K562 (cell line): ENCODE measurements at regions not wholly inside any gene's neighbourhood (a gene's known extent, or its start where the extent isn't known, plus 50 kb on each side); places are given as distances from the start of the nearest gene placed in this dataset.

Experiments
- ATAC-seq: fragments of 200-7000 bp; cut with Tn5 transposase; 3 replicates; pipeline ENCODE4 v1.9.1; 2020; ENCODE audit warnings: moderate library complexity
- BruUV-seq: library from RNA; stranded (reverse); fragments of 400-500 nt; replicated peaks from 2 replicates; lab custom pipeline; 2021; lab: Mats Ljungman, UMichigan
- CTCF ChIA-PET: fragments of 300-600 bp; formaldehyde crosslinking; extraction: SDS; loops from one replicate; lab custom pipeline; 2021; ENCODE audit warnings: low intra/inter-chr PET ratio; lab: Yijun Ruan, JAX
- POLR2A ChIA-PET: fragments of 300-600, 350-650 bp; sonication (Branson Sonifier 250); formaldehyde crosslinking; extraction: SDS; loops from one replicate; lab custom pipeline; 2021; ENCODE audit warnings: antibody characterized with exemption, inconsistent platforms; lab: Yijun Ruan, JAX
- DNase-seq, 4 experiments: peaks; one replicate each; pipeline versions ENCODE4 v3.0.0 to v3.0.0-alpha.2; 2011 to 2018; ENCODE audit warnings: low spot score in 3 of 4, mixed read lengths in 3 of 4; ENCODE audit errors: extremely low read depth in 1 of 4
- FAIRE-seq: peaks from 2 replicates; lab custom pipeline; 2011; peaks lifted over from hg19 to GRCh38; lab: Jason Lieb, UNC
- H2AFZ ChIP-seq: 2 replicates; pipeline ENCODE4 v1.6.0; 2011; ENCODE audit warnings: low read depth, low read length, control low read depth, inconsistent platforms
- H3K27ac ChIP-seq: fragments of 200-600 bp; 3 replicates; pipeline ENCODE4 v1.8.0; 2011; ENCODE audit warnings: low read depth, mild to moderate bottlenecking, control low read depth, inconsistent platforms, low read length, moderate library complexity, mixed read lengths; ENCODE audit errors: extremely low read depth
- H3K27me3 ChIP-seq, 2 experiments: fragments of 300-600 bp in 1 of 2; 2 replicates in 1 of 2; 3 replicates in 1 of 2; pipeline versions ENCODE4 v1.6.0 to v1.8.0; 2011; ENCODE audit warnings: inconsistent platforms in 2 of 2, low read length in 2 of 2, mild to moderate bottlenecking in 1 of 2, mixed read lengths in 1 of 2, moderate library complexity in 1 of 2; ENCODE audit not compliant: control insufficient read depth in 2 of 2, insufficient read depth in 2 of 2
- H3K36me3 ChIP-seq: fragments of 300-600 bp; 3 replicates; pipeline ENCODE4 v1.8.0; 2011; ENCODE audit warnings: mild to moderate bottlenecking, low read length, inconsistent platforms; ENCODE audit not compliant: control insufficient read depth, insufficient read depth
- H3K4me1 ChIP-seq, 2 experiments: fragments of 200-600 bp in 1 of 2; replicated peaks in 1 of 2; 2 replicates in 1 of 2; 3 replicates in 1 of 2; pipeline versions ENCODE4 v1.5.1 to v1.8.0; 2011; ENCODE audit warnings: inconsistent platforms in 2 of 2, low read length in 2 of 2, mild to moderate bottlenecking in 1 of 2, mixed read lengths in 1 of 2, moderate library complexity in 1 of 2; ENCODE audit not compliant: control insufficient read depth in 2 of 2, insufficient read depth in 2 of 2
- H3K4me2 ChIP-seq: 2 replicates; pipeline ENCODE4 v1.6.1; 2011; ENCODE audit warnings: low read length, control low read depth, inconsistent platforms, mixed read lengths; ENCODE audit not compliant: insufficient read depth
- H3K4me3 ChIP-seq: fragments of 200-600 bp; sonication (generic), shearing (Covaris generic); 2 replicates; pipeline ENCODE4 v1.5.1; 2016; ENCODE audit warnings: control low read depth, inconsistent platforms
- H3K79me2 ChIP-seq: fragments of 200-600 bp; 3 replicates; pipeline ENCODE4 v1.8.0; 2011; ENCODE audit warnings: low read length, inconsistent platforms; ENCODE audit not compliant: control insufficient read depth, insufficient read depth
- H3K9ac ChIP-seq, 2 experiments: 2 replicates each; pipeline versions ENCODE4 v1.6.0 to v1.6.1; 2011; ENCODE audit warnings: low read depth in 2 of 2, low read length in 2 of 2, control low read depth in 1 of 2, inconsistent platforms in 1 of 2, mild to moderate bottlenecking in 1 of 2, mixed read lengths in 1 of 2; ENCODE audit not compliant: insufficient read depth in 1 of 2
- H3K9me1 ChIP-seq: one replicate; pipeline ENCODE4 v1.6.0; 2011; ENCODE audit warnings: inconsistent platforms, mild to moderate bottlenecking, low read length, moderate library complexity; ENCODE audit not compliant: control insufficient read depth, insufficient read depth
- H3K9me3 ChIP-seq: replicated peaks from 2 replicates; pipeline ENCODE4 v1.5.1; 2011; ENCODE audit warnings: low read depth, low read length, inconsistent platforms; ENCODE audit not compliant: control insufficient read depth, insufficient read depth
- H4K20me1 ChIP-seq: replicated peaks from 2 replicates; pipeline ENCODE4 v1.6.1; 2011; ENCODE audit warnings: low read length, inconsistent platforms, mixed read lengths; ENCODE audit not compliant: control insufficient read depth, insufficient read depth
- ARID1B ChIP-seq: fragments of 450-650 bp; IDR thresholded peaks from 2 replicates; pipeline ENCODE4 v1.6.1; 2016; ENCODE audit warnings: antibody characterized with exemption, mild to moderate bottlenecking, inconsistent platforms
- CBFA2T3 ChIP-seq: fragments of 450-650 bp; IDR thresholded peaks from 2 replicates; pipeline ENCODE4 v1.6.1; 2017
- RFX1 ChIP-seq: fragments of 450-650 bp; IDR thresholded peaks from 2 replicates; pipeline ENCODE4 v1.6.1; 2016; ENCODE audit warnings: mild to moderate bottlenecking, moderate library complexity
- ZBTB43 ChIP-seq: sonication (generic); formaldehyde crosslinking; IDR thresholded peaks from 2 replicates; pipeline ENCODE4 v1.8.0; 2023; ENCODE audit warnings: mild to moderate bottlenecking, missing genetic modification reagents
- WGBS: fragments of 100-300 bp; shearing (Covaris generic); methylation state at CpG from one replicate; pipeline ENCODE4 v1.1.6; 2016; ENCODE audit warnings: low coverage, mixed read lengths; ENCODE audit not compliant: insufficient coverage; ENCODE audit errors: missing lambda C conversion rate; 5-methylcytosine and 5-hydroxymethylcytosine counted together
- in situ Hi-C: fragments of 300-500 bp; cut with MboI; formaldehyde crosslinking; loops from 4 replicates; pipeline ENCODE4 v1.15.0; 2018; ENCODE audit warnings: inconsistent platforms, mixed read lengths
- intact Hi-C: fragments of 100-400 bp; cut with micrococcal nuclease; formaldehyde crosslinking; loops from 2 replicates; pipeline ENCODE4 v1.14.2; 2022
- TF ChIP-seq, protein P1 (sequence below): fragments of 250-450 bp; sonication (Bioruptor Pico); IDR thresholded peaks from 2 replicates; pipeline ENCODE4 v1.8.0; 2021; ENCODE audit warnings: moderate library complexity, mild to moderate bottlenecking, inconsistent platforms

GRCh38 chr5:45105491-45105994 lies 296.8 kb downstream of the MRPS30 start (continued):
- TF ChIP-seq, protein P1, sequence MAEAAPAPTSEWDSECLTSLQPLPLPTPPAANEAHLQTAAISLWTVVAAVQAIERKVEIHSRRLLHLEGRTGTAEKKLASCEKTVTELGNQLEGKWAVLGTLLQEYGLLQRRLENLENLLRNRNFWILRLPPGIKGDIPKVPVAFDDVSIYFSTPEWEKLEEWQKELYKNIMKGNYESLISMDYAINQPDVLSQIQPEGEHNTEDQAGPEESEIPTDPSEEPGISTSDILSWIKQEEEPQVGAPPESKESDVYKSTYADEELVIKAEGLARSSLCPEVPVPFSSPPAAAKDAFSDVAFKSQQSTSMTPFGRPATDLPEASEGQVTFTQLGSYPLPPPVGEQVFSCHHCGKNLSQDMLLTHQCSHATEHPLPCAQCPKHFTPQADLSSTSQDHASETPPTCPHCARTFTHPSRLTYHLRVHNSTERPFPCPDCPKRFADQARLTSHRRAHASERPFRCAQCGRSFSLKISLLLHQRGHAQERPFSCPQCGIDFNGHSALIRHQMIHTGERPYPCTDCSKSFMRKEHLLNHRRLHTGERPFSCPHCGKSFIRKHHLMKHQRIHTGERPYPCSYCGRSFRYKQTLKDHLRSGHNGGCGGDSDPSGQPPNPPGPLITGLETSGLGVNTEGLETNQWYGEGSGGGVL (CRISPR knock-in tag): no peak
- TF ChIP-seq RFX1 (no peak), ARID1B (peak; percentile 35; the same call in 1 of the 2 replicates), CBFA2T3 (peak; percentile 52)
- TF ChIP-seq, all 486 proteins: peak for 6

GRCh38 chr5:45109062-45109461 lies 300.3 kb downstream of the MRPS30 start:
- no peak for ATAC-seq
- no peak overlapping the region for H3K27ac ChIP-seq
- H3K79me2 ChIP-seq: no peaks in the 10 kb centered on the region
- H3K9me1 ChIP-seq: no peaks in the 10 kb centered on the region
- H3K36me3 ChIP-seq: no peaks in the 10 kb centered on the region
- in situ Hi-C loops: no loop called here
- ChIA-PET CTCF (no interaction called here), POLR2A (no interaction called here)
- no peak overlapping the region for H3K4me3 ChIP-seq
- no peaks in the 10 kb centered on the region; the same call in 1 of the 2 replicates for H3K9me3 ChIP-seq
- H2AFZ ChIP-seq: no peak overlapping the region
- no peak for TF ChIP-seq ZBTB43
- no peaks in the 10 kb centered on the region for H3K4me1 ChIP-seq
- H4K20me1 ChIP-seq: no peaks in the 10 kb centered on the region
- H3K4me2 ChIP-seq: no peak overlapping the region
- no TSS peak for BruUV-seq
- H3K9ac ChIP-seq: no peak overlapping the region
- 0% methylated on average over 1 of the region's 1 CpG for WGBS
- no peak for FAIRE-seq
- intact Hi-C loops: no loop called here
- DNase-seq: no peak
- H3K27me3 ChIP-seq: no peaks in the 10 kb centered on the region
